ENCODE measurements at regions not wholly inside any gene's neighbourhood (a gene's known extent, or its start where the extent isn't known, plus 50 kb on each side); places are given as distances from the start of the nearest gene placed in this dataset.

GRCh38 chr4:166153548-166153947 lies 280.5 kb downstream of the TLL1 start:
- Histone ChIP-seq H3K4me1 (ENCODE audit: control insufficient read depth, insufficient read depth, low read length) (no peaks in the 10 kb centered on the region), H3K27ac (ENCODE audit: low read length) (no peak overlapping the region), H3K4me3 (ENCODE audit: low read length) (no peak overlapping the region), H3K36me3 (ENCODE audit: control insufficient read depth, insufficient read depth, low read length) (no peaks in the 10 kb centered on the region), H3K9me3 (replicated peaks; ENCODE audit: control insufficient read depth, low read depth, low read length) (no peaks in the 10 kb centered on the region), H3K27me3 (ENCODE audit: control insufficient read depth, insufficient read depth, low read length) (no peaks in the 10 kb centered on the region)
- DNase-seq: peak; percentile 86

GRCh38 chr4:166162327-166162726 lies 289.3 kb downstream of the TLL1 start:
- DNase-seq: no peak
- Histone ChIP-seq H3K36me3 (ENCODE audit: control insufficient read depth, insufficient read depth, low read length) (no peaks in the 10 kb centered on the region), H3K4me1 (ENCODE audit: control insufficient read depth, insufficient read depth, low read length) (no peaks in the 10 kb centered on the region), H3K27ac (ENCODE audit: low read length) (no peak overlapping the region), H3K4me3 (ENCODE audit: low read length) (no peak overlapping the region), H3K9me3 (replicated peaks; ENCODE audit: control insufficient read depth, low read depth, low read length) (no peaks in the 10 kb centered on the region), H3K27me3 (ENCODE audit: control insufficient read depth, insufficient read depth, low read length) (no peaks in the 10 kb centered on the region)
- WGBS (ENCODE audit: insufficient coverage): 25% methylated on average over 1 of the region's 4 CpGs

- Histone ChIP-seq H3K27ac (ENCODE audit: low read length) (no peak overlapping the region), H3K27me3 (ENCODE audit: control insufficient read depth, insufficient read depth, low read length) (no peaks in the 10 kb centered on the region), H3K4me1 (ENCODE audit: control insufficient read depth, insufficient read depth, low read length) (no peaks in the 10 kb centered on the region), H3K4me3 (ENCODE audit: low read length) (no peak overlapping the region), H3K36me3 (ENCODE audit: control insufficient read depth, insufficient read depth, low read length) (no peaks in the 10 kb centered on the region), H3K9me3 (replicated peaks; ENCODE audit: control insufficient read depth, low read depth, low read length) (no peaks in the 10 kb centered on the region)
- peak; percentile 91 for DNase-seq
- no CpG with 5 or more reads among the region's 7 CpGs for WGBS (ENCODE audit: insufficient coverage)
Measured at GRCh38 chr4:166165829-166166420, 292.9 kb downstream of the TLL1 start.

GRCh38 chr4:166169111-166169510 lies 296.1 kb downstream of the TLL1 start:
- Histone ChIP-seq H3K27ac (ENCODE audit: low read length) (no peak overlapping the region), H3K36me3 (ENCODE audit: control insufficient read depth, insufficient read depth, low read length) (no peaks in the 10 kb centered on the region), H3K27me3 (ENCODE audit: control insufficient read depth, insufficient read depth, low read length) (no peaks in the 10 kb centered on the region), H3K9me3 (replicated peaks; ENCODE audit: control insufficient read depth, low read depth, low read length) (no peaks in the 10 kb centered on the region), H3K4me3 (ENCODE audit: low read length) (no peak overlapping the region), H3K4me1 (ENCODE audit: control insufficient read depth, insufficient read depth, low read length) (no peaks in the 10 kb centered on the region)
- DNase-seq: no peak
- WGBS (ENCODE audit: insufficient coverage): 100% methylated on average over 1 of the region's 3 CpGs

GRCh38 chr4:166172619-166173018 lies 299.6 kb downstream of the TLL1 start:
- no peaks in the 10 kb centered on the region for H3K9me3 ChIP-seq (replicated peaks; ENCODE audit: control insufficient read depth, low read depth, low read length)
- no peaks in the 10 kb centered on the region for H3K36me3 ChIP-seq (ENCODE audit: control insufficient read depth, insufficient read depth, low read length)
- H3K4me1 ChIP-seq (ENCODE audit: control insufficient read depth, insufficient read depth, low read length): no peaks in the 10 kb centered on the region
- H3K4me3 ChIP-seq (ENCODE audit: low read length): no peak overlapping the region
- no CpG with 5 or more reads among the region's 2 CpGs for whole genome bisulfite sequencing (ENCODE audit: insufficient coverage)
- no peak overlapping the region for H3K27ac ChIP-seq (ENCODE audit: low read length)
- DNase-seq: no peak
- no peaks in the 10 kb centered on the region for H3K27me3 ChIP-seq (ENCODE audit: control insufficient read depth, insufficient read depth, low read length)

- Histone ChIP-seq H3K27ac (ENCODE audit: low read length) (no peak overlapping the region), H3K27me3 (ENCODE audit: control insufficient read depth, insufficient read depth, low read length) (no peaks in the 10 kb centered on the region), H3K4me1 (ENCODE audit: control insufficient read depth, insufficient read depth, low read length) (no peaks in the 10 kb centered on the region), H3K4me3 (ENCODE audit: low read length) (no peak overlapping the region), H3K9me3 (replicated peaks; ENCODE audit: control insufficient read depth, low read depth, low read length) (no peaks in the 10 kb centered on the region), H3K36me3 (ENCODE audit: control insufficient read depth, insufficient read depth, low read length) (no peaks in the 10 kb centered on the region)
- no peak for DNase-seq
- WGBS (ENCODE audit: insufficient coverage): 83% methylated on average over 2 of the region's 4 CpGs
Measured at GRCh38 chr4:166174717-166175490, 301.9 kb downstream of the TLL1 start.

- Histone ChIP-seq H3K4me1 (ENCODE audit: control insufficient read depth, insufficient read depth, low read length) (no peaks in the 10 kb centered on the region), H3K9me3 (replicated peaks; ENCODE audit: control insufficient read depth, low read depth, low read length) (no peaks in the 10 kb centered on the region), H3K4me3 (ENCODE audit: low read length) (no peak overlapping the region), H3K36me3 (ENCODE audit: control insufficient read depth, insufficient read depth, low read length) (no peaks in the 10 kb centered on the region), H3K27ac (ENCODE audit: low read length) (no peak overlapping the region), H3K27me3 (ENCODE audit: control insufficient read depth, insufficient read depth, low read length) (no peaks in the 10 kb centered on the region)
- DNase-seq: no peak
- WGBS (ENCODE audit: insufficient coverage): no CpG with 5 or more reads among the region's 2 CpGs
Measured at GRCh38 chr4:166182145-166182544, 309.1 kb downstream of the TLL1 start.

- H3K36me3 ChIP-seq (ENCODE audit: control insufficient read depth, insufficient read depth, low read length): no peaks in the 10 kb centered on the region
- no peaks in the 10 kb centered on the region for H3K9me3 ChIP-seq (replicated peaks; ENCODE audit: control insufficient read depth, low read depth, low read length)
- no peak overlapping the region for H3K27ac ChIP-seq (ENCODE audit: low read length)
- H3K4me3 ChIP-seq (ENCODE audit: low read length): no peak overlapping the region
- H3K4me1 ChIP-seq (ENCODE audit: control insufficient read depth, insufficient read depth, low read length): no peaks in the 10 kb centered on the region
- no peak for DNase-seq
- no peaks in the 10 kb centered on the region for H3K27me3 ChIP-seq (ENCODE audit: control insufficient read depth, insufficient read depth, low read length)
Measured at GRCh38 chr4:166195101-166195500, 322.1 kb downstream of the TLL1 start.

GRCh38 chr4:166197166-166197565 lies 324.1 kb downstream of the TLL1 start:
- Histone ChIP-seq H3K27me3 (ENCODE audit: control insufficient read depth, insufficient read depth, low read length) (no peaks in the 10 kb centered on the region), H3K4me1 (ENCODE audit: control insufficient read depth, insufficient read depth, low read length) (no peaks in the 10 kb centered on the region), H3K4me3 (ENCODE audit: low read length) (no peak overlapping the region), H3K27ac (ENCODE audit: low read length) (no peak overlapping the region), H3K36me3 (ENCODE audit: control insufficient read depth, insufficient read depth, low read length) (no peaks in the 10 kb centered on the region), H3K9me3 (replicated peaks; ENCODE audit: control insufficient read depth, low read depth, low read length) (no peaks in the 10 kb centered on the region)
- no CpG with 5 or more reads among the region's 3 CpGs for WGBS (ENCODE audit: insufficient coverage)
- no peak for DNase-seq

- Histone ChIP-seq H3K9me3 (replicated peaks; ENCODE audit: control insufficient read depth, low read depth, low read length) (no peaks in the 10 kb centered on the region), H3K36me3 (ENCODE audit: control insufficient read depth, insufficient read depth, low read length) (no peaks in the 10 kb centered on the region), H3K4me1 (ENCODE audit: control insufficient read depth, insufficient read depth, low read length) (no peaks in the 10 kb centered on the region), H3K27ac (ENCODE audit: low read length) (no peak overlapping the region), H3K27me3 (ENCODE audit: control insufficient read depth, insufficient read depth, low read length) (no peaks in the 10 kb centered on the region), H3K4me3 (ENCODE audit: low read length) (no peak overlapping the region)
- WGBS (ENCODE audit: insufficient coverage): 85% methylated on average over 4 of the region's 6 CpGs
- DNase-seq: no peak
Measured at GRCh38 chr4:166198041-166198440, 325.0 kb downstream of the TLL1 start.

Measured in muscle of leg (tissue), 3 donors.